BJ (cell line): ENCODE measurements at regions not wholly inside any gene's neighbourhood (a gene's known extent, or its start where the extent isn't known, plus 50 kb on each side); places are given as distances from the start of the nearest gene placed in this dataset.

Source experiments
- CTCF ChIA-PET: fragments of 350-600 bp; formaldehyde crosslinking; extraction: SDS; loops from one replicate; lab custom pipeline; 2021; ENCODE audit warnings: antibody characterized with exemption, inconsistent platforms; lab: Yijun Ruan, JAX
- POLR2A ChIA-PET: fragments of 300-600 bp; sonication (Branson Sonifier 250); formaldehyde crosslinking; extraction: SDS; loops from one replicate; lab custom pipeline; 2021; ENCODE audit warnings: antibody characterized with exemption; lab: Charles Lee
- DNase-seq: peaks from one replicate; pipeline ENCODE4 v3.0.0-alpha.2; 2011; ENCODE audit warnings: low read depth
- H3K27me3 ChIP-seq: 2 replicates; pipeline ENCODE4 v1.6.0; 2011; ENCODE audit warnings: low read length; ENCODE audit not compliant: control insufficient read depth, insufficient read depth
- H3K36me3 ChIP-seq: 2 replicates; pipeline ENCODE4 v1.5.1; 2011; ENCODE audit warnings: low read length; ENCODE audit not compliant: control insufficient read depth, insufficient read depth
- H3K4me3 ChIP-seq: 2 replicates; pipeline ENCODE4 v1.5.1; 2011; ENCODE audit warnings: low read depth, mild to moderate bottlenecking, control low read depth, low read length
- CTCF ChIP-seq: IDR thresholded peaks from 2 replicates; pipeline ENCODE4 v1.5.1; 2011; ENCODE audit warnings: low read depth, mild to moderate bottlenecking, control low read depth, inconsistent platforms, low read length, moderate library complexity; ENCODE audit not compliant: insufficient read depth

DNA sequence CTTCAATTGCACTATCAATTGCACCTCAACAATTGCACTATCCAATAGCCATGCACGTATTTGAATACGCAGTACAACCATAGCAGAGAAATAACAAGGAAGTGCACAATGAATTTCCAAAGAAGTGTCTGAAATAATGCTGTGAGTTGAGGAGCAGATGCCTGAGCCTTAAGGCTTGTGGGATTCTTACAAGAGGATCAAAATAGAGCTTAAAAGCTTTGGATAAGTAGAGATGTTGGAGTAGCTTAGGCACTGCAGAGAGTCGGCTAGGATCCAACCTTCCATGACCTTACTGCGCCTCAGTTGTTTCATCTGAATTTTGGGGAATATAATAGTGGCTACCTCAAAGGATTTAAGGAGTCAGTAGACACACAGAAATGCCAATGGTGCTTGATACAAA lies 196.1 kb upstream of the FLRT2 start:
- Histone ChIP-seq H3K36me3 (no peaks in the 10 kb centered on the region), H3K27me3 (no peaks in the 10 kb centered on the region), H3K4me3 (no peak overlapping the region)
- POLR2A ChIA-PET = no interaction called here
- CTCF ChIA-PET = no interaction called here
- no peak for TF ChIP-seq CTCF
- no peak for DNase-seq

GRCh38 chr14:85334316-85334715 lies 195.6 kb upstream of the FLRT2 start:
- H3K36me3 ChIP-seq = no peaks in the 10 kb centered on the region
- no peak overlapping the region for H3K4me3 ChIP-seq
- CTCF ChIA-PET = no interaction called here
- DNase-seq = no peak
- TF ChIP-seq CTCF = no peak
- no peaks in the 10 kb centered on the region for H3K27me3 ChIP-seq
- POLR2A ChIA-PET = no interaction called here

GRCh38 chr14:85336257-85336656 lies 193.7 kb upstream of the FLRT2 start:
- H3K4me3 ChIP-seq = no peak overlapping the region
- no peaks in the 10 kb centered on the region for H3K36me3 ChIP-seq
- no peaks in the 10 kb centered on the region for H3K27me3 ChIP-seq
- no peak for DNase-seq
- no peak for TF ChIP-seq CTCF
- CTCF ChIA-PET = no interaction called here
- POLR2A ChIA-PET = no interaction called here

DNA sequence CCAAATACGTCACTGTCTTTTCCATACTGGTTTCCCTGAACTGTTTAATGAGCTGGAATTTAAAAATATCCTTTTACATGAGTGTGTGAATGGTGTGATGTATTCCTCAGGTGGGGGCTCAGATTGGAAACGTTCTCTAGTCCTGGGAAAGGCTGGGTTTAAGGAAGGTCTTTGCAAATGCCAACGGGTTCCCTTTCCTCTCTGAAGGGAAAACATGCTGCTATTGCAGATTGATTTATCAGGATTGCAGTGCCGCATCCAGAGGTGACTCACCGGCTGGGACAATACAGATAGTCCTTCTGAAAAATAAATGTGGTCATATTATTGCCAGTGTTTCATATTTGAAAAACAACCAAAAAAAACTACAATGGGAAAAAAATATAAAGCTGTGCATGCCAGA lies 193.1 kb upstream of the FLRT2 start:
- no peak overlapping the region for H3K4me3 ChIP-seq
- CTCF ChIA-PET = no interaction called here
- POLR2A ChIA-PET = no interaction called here
- no peak for TF ChIP-seq CTCF
- no peaks in the 10 kb centered on the region for H3K27me3 ChIP-seq
- H3K36me3 ChIP-seq = no peaks in the 10 kb centered on the region
- DNase-seq = no peak

DNA sequence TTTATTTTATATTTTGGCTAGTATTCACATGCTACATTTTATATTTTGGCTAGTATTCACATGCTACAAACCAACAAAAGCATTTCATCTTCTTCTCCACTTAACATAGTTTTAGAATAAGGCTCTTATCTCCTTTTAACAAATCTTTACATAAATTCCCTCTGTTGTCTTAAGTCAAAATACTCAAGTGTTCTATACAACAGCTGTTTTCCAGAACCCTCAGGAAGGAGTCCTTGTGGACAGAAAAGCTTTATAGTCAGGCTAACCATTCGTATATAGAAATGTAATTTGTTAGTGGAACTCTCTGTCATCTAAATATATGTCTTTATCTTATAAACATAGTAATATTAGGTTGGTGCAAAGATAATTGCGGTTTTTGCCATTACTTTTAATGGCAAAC lies 191.0 kb upstream of the FLRT2 start:
- no peak for TF ChIP-seq CTCF
- H3K27me3 ChIP-seq = no peaks in the 10 kb centered on the region
- H3K4me3 ChIP-seq = no peak overlapping the region
- no peaks in the 10 kb centered on the region for H3K36me3 ChIP-seq
- CTCF ChIA-PET = no interaction called here
- no peak for DNase-seq
- POLR2A ChIA-PET = no interaction called here
